ENCODE measurements at regions not wholly inside any gene's neighbourhood (a gene's known extent, or its start where the extent isn't known, plus 50 kb on each side); places are given as distances from the start of the nearest gene placed in this dataset.

DNA sequence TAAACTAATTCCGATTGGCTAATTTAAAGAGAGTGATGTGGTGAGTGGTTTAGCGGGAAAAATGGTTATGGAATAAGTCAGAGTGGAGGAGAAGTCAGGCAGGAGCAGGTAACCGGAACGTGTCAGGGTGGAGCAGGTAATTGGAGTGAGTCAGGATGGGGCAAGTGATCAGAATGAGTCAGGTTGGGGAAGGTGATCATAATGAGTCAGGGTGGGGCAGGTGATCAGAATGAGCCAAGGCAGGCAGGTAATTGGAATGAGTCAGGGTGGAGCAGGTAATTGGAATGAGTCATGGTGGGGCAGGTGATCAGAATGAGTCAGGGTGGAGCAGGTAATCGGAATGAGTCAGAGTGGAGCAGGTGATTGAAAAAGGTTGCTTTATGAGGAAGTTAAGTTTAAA, 101.4 kb downstream of the TMEM167A start (continued):
- TF ChIP-seq, protein P1, sequence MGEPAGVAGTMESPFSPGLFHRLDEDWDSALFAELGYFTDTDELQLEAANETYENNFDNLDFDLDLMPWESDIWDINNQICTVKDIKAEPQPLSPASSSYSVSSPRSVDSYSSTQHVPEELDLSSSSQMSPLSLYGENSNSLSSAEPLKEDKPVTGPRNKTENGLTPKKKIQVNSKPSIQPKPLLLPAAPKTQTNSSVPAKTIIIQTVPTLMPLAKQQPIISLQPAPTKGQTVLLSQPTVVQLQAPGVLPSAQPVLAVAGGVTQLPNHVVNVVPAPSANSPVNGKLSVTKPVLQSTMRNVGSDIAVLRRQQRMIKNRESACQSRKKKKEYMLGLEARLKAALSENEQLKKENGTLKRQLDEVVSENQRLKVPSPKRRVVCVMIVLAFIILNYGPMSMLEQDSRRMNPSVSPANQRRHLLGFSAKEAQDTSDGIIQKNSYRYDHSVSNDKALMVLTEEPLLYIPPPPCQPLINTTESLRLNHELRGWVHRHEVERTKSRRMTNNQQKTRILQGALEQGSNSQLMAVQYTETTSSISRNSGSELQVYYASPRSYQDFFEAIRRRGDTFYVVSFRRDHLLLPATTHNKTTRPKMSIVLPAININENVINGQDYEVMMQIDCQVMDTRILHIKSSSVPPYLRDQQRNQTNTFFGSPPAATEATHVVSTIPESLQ (CRISPR knock-in tag; IDR thresholded peaks at IDR 0.05), result no peak
- TF ChIP-seq PRRX2 (CRISPR knock-in tag; IDR thresholded peaks at IDR 0.05) (no peak), TEAD4 (CRISPR knock-in tag; IDR thresholded peaks at IDR 0.05) (no peak), NFATC4 (CRISPR knock-in tag; IDR thresholded peaks at IDR 0.05) (no peak), FOXP4 (CRISPR knock-in tag; IDR thresholded peaks at IDR 0.05) (no peak), NFE2L1 (CRISPR knock-in tag; IDR thresholded peaks at IDR 0.05) (no peak), KAT7 (CRISPR knock-in tag; IDR thresholded peaks at IDR 0.05; ENCODE audit: borderline replicate concordance) (no peak), CBFB (CRISPR knock-in tag; IDR thresholded peaks at IDR 0.05; ENCODE audit: low read depth) (no peak), ZNF138 (CRISPR knock-in tag; conservative IDR thresholded peaks at IDR 0.05) (no peak), MLX (CRISPR knock-in tag; IDR thresholded peaks at IDR 0.05) (no peak), TEAD1 (CRISPR knock-in tag; IDR thresholded peaks at IDR 0.05) (no peak), PREB (CRISPR knock-in tag; IDR thresholded peaks at IDR 0.05; ENCODE audit: borderline replicate concordance) (no peak)
- TF ChIP-seq, protein P2, sequence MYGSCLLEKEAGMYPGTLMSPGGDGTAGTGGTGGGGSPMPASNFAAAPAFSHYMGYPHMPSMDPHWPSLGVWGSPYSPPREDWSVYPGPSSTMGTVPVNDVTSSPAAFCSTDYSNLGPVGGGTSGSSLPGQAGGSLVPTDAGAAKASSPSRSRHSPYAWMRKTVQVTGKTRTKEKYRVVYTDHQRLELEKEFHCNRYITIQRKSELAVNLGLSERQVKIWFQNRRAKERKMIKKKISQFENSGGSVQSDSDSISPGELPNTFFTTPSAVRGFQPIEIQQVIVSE (CRISPR knock-in tag; IDR thresholded peaks at IDR 0.05; ENCODE audit: borderline replicate concordance), result no peak

DNA sequence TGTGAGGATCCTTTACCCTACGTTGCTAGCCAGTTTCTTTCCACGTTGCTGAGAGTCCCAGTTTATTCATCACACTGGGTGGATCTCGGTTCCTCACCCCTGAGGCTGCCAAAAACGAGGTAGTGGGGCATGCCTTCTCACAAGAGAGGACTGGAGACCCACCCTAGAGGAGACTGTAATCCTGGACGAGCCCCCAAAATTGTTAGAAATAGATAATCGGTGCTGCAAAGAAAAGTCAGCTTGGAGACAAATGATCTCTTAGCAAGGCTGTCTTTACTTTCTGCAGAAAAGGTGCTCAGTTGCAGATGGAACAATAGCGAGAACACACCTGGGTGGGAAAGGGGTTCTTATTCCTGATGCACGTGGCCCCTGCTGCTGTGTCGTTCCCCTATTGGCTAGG, 101.8 kb downstream of the TMEM167A start:
- DNase-seq (ENCODE audit: low spot score), result no peak
- peaks cover 57% of the 10 kb centered on the region for H3K36me3 Mint-ChIP-seq
- peaks cover 12% of the 10 kb centered on the region for H3K4me1 Mint-ChIP-seq
- peaks cover 11% of the 10 kb centered on the region for H3K27me3 Mint-ChIP-seq (ENCODE audit: low read depth)
- H3K27ac Mint-ChIP-seq, result no peak overlapping the region
- CTCF ChIA-PET, result no interaction called here
- POLR2A ChIA-PET, result no interaction called here
- no peak for ATAC-seq
- H3K4me3 Mint-ChIP-seq, result no peak overlapping the region
- H3K9me3 Mint-ChIP-seq, result peaks cover 72% of the 10 kb centered on the region
- TF ChIP-seq IRF1 (CRISPR knock-in tag; IDR thresholded peaks at IDR 0.05) (no peak), NFYB (CRISPR knock-in tag; conservative IDR thresholded peaks at IDR 0.05; ENCODE audit: low read depth) (no peak), OVOL2 (CRISPR knock-in tag; IDR thresholded peaks at IDR 0.05; ENCODE audit: borderline replicate concordance) (no peak), FOXP4 (CRISPR knock-in tag; IDR thresholded peaks at IDR 0.05) (no peak), USF2 (CRISPR knock-in tag; IDR thresholded peaks at IDR 0.05) (no peak), MLX (CRISPR knock-in tag; IDR thresholded peaks at IDR 0.05) (no peak), SMAD4 (CRISPR knock-in tag; IDR thresholded peaks at IDR 0.05) (no peak), E2F5 (CRISPR knock-in tag; IDR thresholded peaks at IDR 0.05) (no peak), KAT7 (CRISPR knock-in tag; IDR thresholded peaks at IDR 0.05; ENCODE audit: borderline replicate concordance) (no peak)
- TF ChIP-seq, protein P3, sequence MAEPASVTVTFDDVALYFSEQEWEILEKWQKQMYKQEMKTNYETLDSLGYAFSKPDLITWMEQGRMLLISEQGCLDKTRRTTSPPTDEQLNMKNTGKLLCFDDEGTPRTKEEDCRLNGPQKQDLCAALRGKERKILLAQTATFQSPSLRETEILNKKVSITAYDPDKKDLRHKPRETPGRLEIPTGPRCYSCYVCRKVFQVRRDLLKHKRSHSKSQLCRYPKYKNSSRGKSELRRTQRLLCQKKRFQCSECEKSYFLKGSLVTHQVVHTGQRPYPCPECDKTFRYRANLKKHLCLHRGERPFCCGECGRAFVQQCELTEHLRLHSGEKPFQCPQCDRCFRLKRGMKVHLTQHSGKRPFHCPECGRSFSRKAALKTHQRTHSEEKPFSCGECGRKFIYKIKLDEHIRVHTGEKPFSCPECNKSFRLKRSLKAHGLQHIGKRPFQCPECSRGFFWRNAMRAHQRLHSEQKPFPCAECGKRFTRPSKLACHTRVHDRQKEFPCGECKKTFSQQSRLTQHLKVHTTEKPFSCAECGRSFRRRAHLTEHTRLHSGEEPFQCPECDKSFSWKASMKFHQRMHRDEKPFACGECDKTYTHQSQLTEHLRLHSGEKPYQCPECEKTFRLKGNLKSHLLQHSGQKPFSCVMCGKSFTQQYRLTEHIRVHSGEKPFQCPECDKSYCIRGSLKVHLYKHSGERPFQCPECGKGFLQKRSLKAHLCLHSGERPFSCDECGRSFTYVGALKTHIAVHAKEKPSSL (CRISPR knock-in tag; conservative IDR thresholded peaks at IDR 0.05), result no peak
